Neuronal stem cell (in vitro differentiated cells): ENCODE measurements at regions not wholly inside any gene's neighbourhood (a gene's known extent, or its start where the extent isn't known, plus 50 kb on each side); places are given as distances from the start of the nearest gene placed in this dataset.
A peak's percentile ranks its signal among the peaks of the same experiment; 100 is the strongest.
"Not testable (repeated sequence)": the region's sequence is repeated elsewhere in the genome, so short reads cannot be mapped to it uniquely, and the experiment has no call there.

Experiments used
- DNase-seq: peaks from one replicate; pipeline ENCODE4 v3.0.0-alpha.2; 2013; ENCODE audit warnings: low spot score
- H2AFZ ChIP-seq: one replicate; pipeline ENCODE4 v1.6.1; 2013; ENCODE audit warnings: mild to moderate bottlenecking, low read length, inconsistent platforms
- H2AK5ac ChIP-seq: 2 replicates; pipeline ENCODE4 v1.6.1; 2013; ENCODE audit warnings: low read depth, mild to moderate bottlenecking, inconsistent platforms, low read length, moderate library complexity, mixed read lengths
- H2BK120ac ChIP-seq: 2 replicates; pipeline ENCODE4 v1.6.1; 2013; ENCODE audit warnings: low read depth, mild to moderate bottlenecking, inconsistent platforms, low read length, moderate library complexity, mixed read lengths
- H2BK12ac ChIP-seq: one replicate; pipeline ENCODE4 v1.6.1; 2013; ENCODE audit warnings: low read length, inconsistent platforms
- H2BK15ac ChIP-seq: 2 replicates; pipeline ENCODE4 v1.6.1; 2013; ENCODE audit warnings: mild to moderate bottlenecking, low read length, inconsistent platforms, mixed read lengths
- H2BK5ac ChIP-seq: one replicate; pipeline ENCODE4 v1.6.1; 2013; ENCODE audit warnings: inconsistent platforms, mild to moderate bottlenecking, low read length, moderate library complexity
- H3K14ac ChIP-seq: one replicate; pipeline ENCODE4 v1.6.1; 2013; ENCODE audit warnings: low read length, inconsistent platforms
- H3K18ac ChIP-seq: 2 replicates; pipeline ENCODE4 v1.6.1; 2013; ENCODE audit warnings: low read length, inconsistent platforms
- H3K23ac ChIP-seq: 2 replicates; pipeline ENCODE4 v1.6.1; 2013; ENCODE audit warnings: low read depth, mild to moderate bottlenecking, mixed read lengths, low read length, inconsistent platforms; ENCODE audit not compliant: poor library complexity
- H3K27ac ChIP-seq: replicated peaks from 3 replicates; pipeline ENCODE4 v1.5.1; 2013; ENCODE audit warnings: low read length, inconsistent platforms
- H3K27me3 ChIP-seq, 3 experiments: 2 replicates each; pipeline ENCODE4 v1.6.1; 2013; ENCODE audit warnings: low read length in 3 of 3, mild to moderate bottlenecking in 2 of 3, inconsistent platforms in 1 of 3, low read depth in 1 of 3, mixed read lengths in 1 of 3, moderate library complexity in 1 of 3; ENCODE audit not compliant: control insufficient read depth in 3 of 3, insufficient read depth in 3 of 3
- H3K36me3 ChIP-seq, 2 donors: replicated peaks in 1 of 2; 2 replicates each; pipeline ENCODE4 v1.6.1; 2013; ENCODE audit warnings: low read length in 2 of 2; ENCODE audit not compliant: control insufficient read depth in 2 of 2, insufficient read depth in 2 of 2
- H3K4ac ChIP-seq: 2 replicates; pipeline ENCODE4 v1.6.1; 2013; ENCODE audit warnings: inconsistent platforms, mild to moderate bottlenecking, low read length, moderate library complexity
- H3K4me1 ChIP-seq, 2 donors: 1 replicate in 1 of 2; 2 replicates in 1 of 2; pipeline ENCODE4 v1.6.1; 2013; ENCODE audit warnings: low read length in 2 of 2, low read depth in 1 of 2; ENCODE audit not compliant: control insufficient read depth in 2 of 2, insufficient read depth in 1 of 2
- H3K4me2 ChIP-seq: one replicate; pipeline ENCODE4 v1.6.1; 2013; ENCODE audit warnings: mild to moderate bottlenecking, low read length, inconsistent platforms; ENCODE audit not compliant: insufficient read depth, poor library complexity, severe bottlenecking
- H3K4me3 ChIP-seq, 2 donors: 2 replicates each; pipeline ENCODE4 v1.5.1; 2013; ENCODE audit warnings: low read length in 2 of 2, mild to moderate bottlenecking in 2 of 2, inconsistent platforms in 1 of 2, moderate library complexity in 1 of 2
- H3K79me1 ChIP-seq: one replicate; pipeline ENCODE4 v1.6.1; 2013; ENCODE audit warnings: low read depth, mild to moderate bottlenecking, inconsistent platforms, low read length, moderate library complexity
- H3K9ac ChIP-seq: one replicate; pipeline ENCODE4 v1.6.1; 2013; ENCODE audit warnings: mild to moderate bottlenecking, low read depth, low read length, inconsistent platforms; ENCODE audit not compliant: poor library complexity
- H3K9me3 ChIP-seq, 2 donors: replicated peaks in 1 of 2; 2 replicates each; pipeline versions ENCODE3 to v1.6.1; 2013; ENCODE audit warnings: low read length in 2 of 2, mild to moderate bottlenecking in 2 of 2, inconsistent platforms in 1 of 2, low read depth in 1 of 2, mixed read lengths in 1 of 2, moderate library complexity in 1 of 2; ENCODE audit not compliant: control insufficient read depth in 2 of 2, insufficient read depth in 1 of 2
- H4K8ac ChIP-seq: one replicate; pipeline ENCODE4 v1.6.1; 2013; ENCODE audit warnings: low read depth, mild to moderate bottlenecking, inconsistent platforms, low read length, moderate library complexity
- H4K91ac ChIP-seq: one replicate; pipeline ENCODE4 v1.6.1; 2013; ENCODE audit warnings: low read length, low read depth, mild to moderate bottlenecking, inconsistent platforms; ENCODE audit not compliant: poor library complexity
- WGBS, 2 donors: extraction: QIAGEN DNeasy Blood & Tissue Kit; methylation state at CpG; one replicate each; pipeline ENCODE4 v1.1.7; 2013; ENCODE audit warnings: missing lambda C conversion rate in 2 of 2, mixed read lengths in 1 of 2; ENCODE audit not compliant: insufficient read length in 2 of 2, insufficient replicate concordance in 1 of 2; ENCODE audit errors: extremely low coverage in 2 of 2; 5-methylcytosine and 5-hydroxymethylcytosine counted together

DNA sequence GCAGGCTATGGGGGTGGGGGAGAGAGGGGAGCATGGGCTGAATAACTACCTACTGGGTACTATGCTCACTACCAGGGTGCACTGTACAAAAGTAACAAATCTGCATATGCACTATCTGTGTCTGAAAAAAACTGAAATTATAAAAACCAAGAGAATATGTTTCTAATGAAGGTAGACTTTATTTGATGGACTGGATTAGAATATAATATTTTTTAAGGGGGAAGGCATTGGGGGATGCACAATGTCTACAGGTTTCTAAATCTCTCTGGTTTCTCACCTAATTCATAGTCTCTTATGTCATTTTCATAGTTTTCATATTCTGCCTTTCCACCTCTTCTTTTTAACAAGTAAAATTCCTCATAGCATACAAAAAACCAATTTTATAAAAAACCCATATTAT lies 200.8 kb upstream of the C1QTNF3 start:
- H3K27me3 ChIP-seq, H2BK12ac ChIP-seq, DNase-seq, H3K4me1 ChIP-seq, H2BK120ac ChIP-seq, H3K27ac ChIP-seq, H3K14ac ChIP-seq, H3K79me1 ChIP-seq, H3K4me2 ChIP-seq, H3K23ac ChIP-seq, H2BK5ac ChIP-seq, H2BK15ac ChIP-seq, H3K36me3 ChIP-seq, H2AK5ac ChIP-seq, H2AFZ ChIP-seq, H3K18ac ChIP-seq, H3K9me3 ChIP-seq, H3K9ac ChIP-seq, H3K4ac ChIP-seq, H4K91ac ChIP-seq, H4K8ac ChIP-seq: not testable (repeated sequence)
- peak overlapping the region in 1 of 2 donors; percentile 43 for H3K4me3 ChIP-seq

DNA sequence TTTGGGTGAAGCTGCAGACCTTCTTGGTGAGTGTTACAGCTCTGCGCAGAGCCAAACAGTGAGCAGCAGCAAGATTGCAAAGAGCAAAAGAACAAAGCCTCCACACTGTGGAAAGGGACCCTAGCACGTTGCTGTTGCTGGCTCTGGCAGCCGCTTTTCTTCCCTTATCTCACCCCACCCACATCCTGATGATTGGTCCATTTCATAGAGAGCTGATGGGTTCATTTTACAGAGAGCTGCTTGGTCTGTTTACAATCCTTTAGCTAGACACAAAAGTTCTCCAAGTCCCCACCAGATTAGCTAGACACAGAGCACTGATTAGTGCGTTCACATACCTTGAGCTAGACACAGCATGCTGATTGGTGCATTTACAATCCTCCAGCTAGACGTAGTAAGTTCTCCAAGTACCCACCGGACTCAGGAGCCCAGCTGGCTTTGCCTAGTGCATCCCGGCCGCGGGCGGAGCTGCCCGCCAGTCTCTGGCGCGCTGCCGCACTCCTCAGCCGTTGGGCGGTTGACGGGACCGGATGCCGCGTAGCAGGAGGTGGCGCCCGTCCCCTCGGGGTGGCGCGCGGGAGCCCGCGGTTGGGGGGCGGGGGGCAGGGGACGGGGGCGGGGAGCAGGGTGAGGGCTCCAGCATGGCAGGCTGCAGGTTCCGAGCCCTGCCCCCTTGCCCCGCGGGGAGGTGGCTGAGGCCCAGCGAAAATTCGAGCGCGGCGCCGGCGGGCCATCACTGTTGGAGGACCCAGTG lies 201.4 kb upstream of the C1QTNF3 start:
- not testable (repeated sequence) for H4K91ac ChIP-seq, H2BK5ac ChIP-seq, H3K4me1 ChIP-seq, H2BK12ac ChIP-seq, H3K27me3 ChIP-seq, H3K14ac ChIP-seq, H3K36me3 ChIP-seq, H3K79me1 ChIP-seq, H4K8ac ChIP-seq, H3K9ac ChIP-seq, H2AFZ ChIP-seq, H3K4ac ChIP-seq, H3K23ac ChIP-seq, H3K18ac ChIP-seq, H2BK120ac ChIP-seq, H3K9me3 ChIP-seq, H2AK5ac ChIP-seq, H2BK15ac ChIP-seq
- Histone ChIP-seq H3K4me2 (peak overlapping the region; percentile 11), H3K4me3 (peak overlapping the region in 1 of 2 donors; percentile 43), H3K27ac (peak overlapping the region; percentile 63)
- DNase-seq: peak; percentile 41
- no CpG with 5 or more reads among the region's 41 CpGs for WGBS, 2 donors

DNA sequence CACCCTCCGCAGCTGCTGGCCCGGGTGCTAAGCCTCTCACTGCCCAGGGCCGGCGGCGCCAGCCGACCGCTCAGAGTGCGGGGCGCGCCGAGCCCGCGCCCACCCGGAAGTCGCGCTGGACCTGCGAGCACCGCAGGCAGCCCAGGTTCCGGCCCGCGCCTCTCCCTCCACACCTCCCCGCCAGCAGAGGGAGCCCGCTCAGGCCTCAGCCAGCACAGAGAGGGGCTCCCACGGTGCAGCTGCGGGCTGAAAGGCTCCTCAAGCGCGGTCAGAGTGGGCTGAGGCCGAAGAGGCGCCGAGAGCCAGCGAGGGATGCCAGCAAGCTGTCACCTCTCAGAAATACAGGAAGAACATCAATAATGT lies 202.0 kb upstream of the C1QTNF3 start:
- H3K4me1 ChIP-seq, H2BK12ac ChIP-seq, H3K9ac ChIP-seq, H2AK5ac ChIP-seq, H3K27ac ChIP-seq, H2AFZ ChIP-seq, H4K8ac ChIP-seq, H3K9me3 ChIP-seq, H3K4ac ChIP-seq, H2BK5ac ChIP-seq, H4K91ac ChIP-seq, H3K14ac ChIP-seq, H2BK120ac ChIP-seq, H2BK15ac ChIP-seq, DNase-seq, H3K79me1 ChIP-seq, H3K36me3 ChIP-seq, H3K27me3 ChIP-seq, H3K23ac ChIP-seq, H3K18ac ChIP-seq: not testable (repeated sequence)
- WGBS, 2 donors: no CpG with 5 or more reads among the region's 31 CpGs
- Histone ChIP-seq H3K4me2 (peak overlapping the region; percentile 11), H3K4me3 (peak overlapping the region in 1 of 2 donors; percentile 34)

DNA sequence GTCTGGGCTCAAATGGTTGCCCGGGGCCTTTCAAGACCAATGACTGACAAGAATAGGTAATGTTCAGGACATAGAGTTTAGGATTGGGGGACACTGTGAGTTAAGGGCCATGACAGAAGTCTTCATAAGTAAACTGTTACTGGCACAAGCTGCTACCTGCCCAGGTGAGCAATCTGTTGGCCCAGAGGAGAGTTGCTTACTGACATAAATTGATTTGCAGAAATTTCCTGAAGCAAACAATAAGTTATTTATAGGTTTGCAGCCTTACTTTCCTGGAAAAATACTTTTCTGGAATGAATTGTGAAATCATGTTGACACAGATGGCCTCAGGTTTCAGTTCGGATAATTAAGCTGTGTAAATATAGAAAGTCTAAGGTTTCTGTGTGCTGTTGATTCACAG lies 202.8 kb upstream of the C1QTNF3 start:
- not testable (repeated sequence) for H3K18ac ChIP-seq, H2AK5ac ChIP-seq, H2BK5ac ChIP-seq, H3K4me2 ChIP-seq, DNase-seq, H4K91ac ChIP-seq, H2BK12ac ChIP-seq, H3K23ac ChIP-seq, H3K27me3 ChIP-seq, H4K8ac ChIP-seq, H3K27ac ChIP-seq, H2BK120ac ChIP-seq, H3K14ac ChIP-seq, H3K4me1 ChIP-seq, H2BK15ac ChIP-seq, H3K9ac ChIP-seq, H3K9me3 ChIP-seq, H3K4ac ChIP-seq, H3K79me1 ChIP-seq, H3K36me3 ChIP-seq
- WGBS, 2 donors: no CpG with 5 or more reads among the region's 2 CpGs
- peak overlapping the region; percentile 29 for H2AFZ ChIP-seq
- H3K4me3 ChIP-seq: peak overlapping the region in 1 of 2 donors; percentile 29
